Spleen (tissue), 11 donors: ENCODE measurements at regions not wholly inside any gene's neighbourhood (a gene's known extent, or its start where the extent isn't known, plus 50 kb on each side); places are given as distances from the start of the nearest gene placed in this dataset.

Experiments
- DNase-seq: peaks from one replicate; pipeline ENCODE4 v3.0.0-alpha.2; 2020
- H3K27ac ChIP-seq, 8 donors: fragments of 200-600 bp; sonication (generic) in 7 of 8; 1 replicate in 4 of 8; 2 replicates in 4 of 8; pipeline versions ENCODE4 v1.5.0 to v1.8.0; 2016 to 2021; ENCODE audit warnings: inconsistent platforms in 4 of 8, mild to moderate bottlenecking in 4 of 8, moderate library complexity in 1 of 8
- H3K27me3 ChIP-seq, 7 donors: fragments of 200-600 bp; sonication (generic) in 6 of 7; replicated peaks in 1 of 7; 1 replicate in 4 of 7; 2 replicates in 3 of 7; pipeline versions ENCODE4 v1.5.0 to v1.8.0; 2016 to 2021; ENCODE audit warnings: inconsistent platforms in 3 of 7, mild to moderate bottlenecking in 1 of 7
- H3K36me3 ChIP-seq, 6 donors: fragments of 200-600 bp; sonication (generic) in 5 of 6; 1 replicate in 4 of 6; 2 replicates in 2 of 6; pipeline versions ENCODE4 v1.5.0 to v1.8.0; 2016 to 2021; ENCODE audit warnings: inconsistent platforms in 2 of 6
- H3K4me1 ChIP-seq, 6 donors: fragments of 200-600 bp; sonication (generic) in 5 of 6; 1 replicate in 3 of 6; 2 replicates in 3 of 6; pipeline versions ENCODE4 v1.5.0 to v1.8.0; 2016 to 2021; ENCODE audit warnings: inconsistent platforms in 3 of 6
- H3K4me3 ChIP-seq, 8 donors: fragments of 200-600 bp; sonication (generic) in 7 of 8; 1 replicate in 4 of 8; 2 replicates in 4 of 8; pipeline versions ENCODE4 v1.5.0 to v1.8.0; 2016 to 2021; ENCODE audit warnings: inconsistent platforms in 4 of 8, mild to moderate bottlenecking in 4 of 8, moderate library complexity in 2 of 8
- H3K9me3 ChIP-seq, 8 donors: fragments of 200-600 bp; sonication (generic) in 7 of 8; 1 replicate in 4 of 8; 2 replicates in 4 of 8; pipeline versions ENCODE4 v1.5.0 to v1.8.0; 2016 to 2021; ENCODE audit warnings: inconsistent platforms in 4 of 8
- CTCF ChIP-seq, 11 experiments: fragments of 200-600 bp in 7 of 11; fragments of 450-650 bp in 4 of 11; sonication (generic) in 4 of 11; IDR thresholded peaks in 8 of 11; conservative IDR thresholded peaks in 3 of 11; 1 replicate in 7 of 11; 2 replicates in 4 of 11; pipeline versions ENCODE4 v1.4.0 to v1.8.0; 2016 to 2021; ENCODE audit warnings: antibody characterized with exemption in 11 of 11, inconsistent platforms in 4 of 11, mild to moderate bottlenecking in 1 of 11
- POLR2A ChIP-seq, 3 donors: fragments of 450-650 bp; IDR thresholded peaks; one replicate each; pipeline ENCODE4 v1.5.1; 2017; ENCODE audit warnings: antibody characterized with exemption in 3 of 3, mild to moderate bottlenecking in 1 of 3
- POLR2AphosphoS5 ChIP-seq, 3 donors: sonication (generic); formaldehyde crosslinking; IDR thresholded peaks; one replicate each; pipeline ENCODE4 v1.5.1; 2017; ENCODE audit warnings: antibody characterized with exemption in 3 of 3
- WGBS, 5 donors: extraction: QIAGEN DNeasy Blood & Tissue Kit in 3 of 5; methylation state at CpG; one replicate each; pipeline versions ENCODE4 v1.1.5 to v1.1.7; 2013 to 2018; 5-methylcytosine and 5-hydroxymethylcytosine counted together
- intact Hi-C: fragments of 100-400 bp; cut with DNase I; formaldehyde crosslinking; loops from one replicate; pipeline ENCODE4 v1.15.0; 2023; ENCODE audit warnings: low total_unique reads
- donor health status: healthy with polysubstance abuse.
- donor health status: DM: no; HTN: no; CAD: no; lungs with moderate emphysema.
- donor health status: DM: no; HTN: no; CAD: no.
- donor health status: Bipolar disorder and iron deficiency.
- donor health status: healthy.
- donor health status: DM: no; HTN: no; CAD: no.
- donor health status: DM: yes; HTN: yes; CAD: no.

GRCh38 chr2:121140734-121141133 is 144.3 kb downstream of the TFCP2L1 start:
- H3K36me3 ChIP-seq: no peaks in the 10 kb centered on the region
- no peaks in the 10 kb centered on the region for H3K4me1 ChIP-seq
- peaks cover 0 to 8% (median 0%) of the 10 kb centered on the region in 8 donors for H3K9me3 ChIP-seq
- intact Hi-C loops: no loop called here
- no peak overlapping the region for H3K27ac ChIP-seq
- H3K27me3 ChIP-seq: no peaks in the 10 kb centered on the region
- WGBS, 5 donors: 85 to 94% (median 90%) methylated on average over 3 of the region's 3 CpGs
- H3K4me3 ChIP-seq: no peak overlapping the region
- DNase-seq: no peak
- TF ChIP-seq POLR2A (IDR thresholded peaks at IDR 0.05) (no peak), POLR2AphosphoS5 (IDR thresholded peaks at IDR 0.05) (no peak), CTCF (IDR thresholded peaks at IDR 0.05 in 8 of 11, conservative IDR thresholded peaks at IDR 0.05 in 3 of 11) (no peak)

- H3K4me1 ChIP-seq: no peaks in the 10 kb centered on the region
- no peaks in the 10 kb centered on the region for H3K27me3 ChIP-seq
- intact Hi-C loops: no loop called here
- peaks cover 0 to 8% (median 0%) of the 10 kb centered on the region in 8 donors for H3K9me3 ChIP-seq
- TF ChIP-seq CTCF (IDR thresholded peaks at IDR 0.05 in 8 of 11, conservative IDR thresholded peaks at IDR 0.05 in 3 of 11) (no peak), POLR2AphosphoS5 (IDR thresholded peaks at IDR 0.05) (no peak), POLR2A (IDR thresholded peaks at IDR 0.05) (no peak)
- DNase-seq: no peak
- 90 to 96% (median 91%) methylated on average over 1 to 2 of the region's 2 CpGs for WGBS, 5 donors
- H3K4me3 ChIP-seq: no peak overlapping the region
- no peak overlapping the region for H3K27ac ChIP-seq
- no peaks in the 10 kb centered on the region for H3K36me3 ChIP-seq
Measured at GRCh38 chr2:121142452-121142851, 142.6 kb downstream of the TFCP2L1 start.

GRCh38 chr2:121144111-121144510 is 140.9 kb downstream of the TFCP2L1 start:
- Histone ChIP-seq H3K27me3 (no peaks in the 10 kb centered on the region), H3K27ac (no peak overlapping the region), H3K4me3 (no peak overlapping the region), H3K36me3 (no peaks in the 10 kb centered on the region), H3K4me1 (no peaks in the 10 kb centered on the region), H3K9me3 (peaks cover 0 to 8% (median 0%) of the 10 kb centered on the region in 8 donors)
- DNase-seq: no peak
- TF ChIP-seq POLR2A (IDR thresholded peaks at IDR 0.05): no peak
- TF ChIP-seq CTCF (IDR thresholded peaks at IDR 0.05 in 8 of 11, conservative IDR thresholded peaks at IDR 0.05 in 3 of 11): no peak
- no peak for TF ChIP-seq POLR2AphosphoS5 (IDR thresholded peaks at IDR 0.05)
- 84 to 94% (median 85%) methylated on average over 7 of the region's 7 CpGs for WGBS, 5 donors
- intact Hi-C loops: no loop called here

GRCh38 chr2:121146630-121147029 is 138.4 kb downstream of the TFCP2L1 start:
- no peak for TF ChIP-seq POLR2A (IDR thresholded peaks at IDR 0.05)
- TF ChIP-seq POLR2AphosphoS5 (IDR thresholded peaks at IDR 0.05): no peak
- no peak for TF ChIP-seq CTCF (IDR thresholded peaks at IDR 0.05 in 8 of 11, conservative IDR thresholded peaks at IDR 0.05 in 3 of 11)
- Histone ChIP-seq H3K27ac (no peak overlapping the region), H3K36me3 (no peaks in the 10 kb centered on the region), H3K4me3 (no peak overlapping the region), H3K4me1 (no peaks in the 10 kb centered on the region), H3K27me3 (no peaks in the 10 kb centered on the region), H3K9me3 (no peaks in the 10 kb centered on the region)
- intact Hi-C loops: no loop called here
- DNase-seq: no peak
- 94 to 95% (median 95%) methylated on average over 5 of the region's 5 CpGs for WGBS, 5 donors
